SH-SY5Y (cell line): ENCODE measurements at regions not wholly inside any gene's neighbourhood (a gene's known extent, or its start where the extent isn't known, plus 50 kb on each side); places are given as distances from the start of the nearest gene placed in this dataset.

Experiments
- GATA2 ChIP-seq: IDR thresholded peaks from 2 replicates; pipeline ENCODE4 v1.6.1; 2011; ENCODE audit warnings: mild to moderate bottlenecking, low read depth, low read length
- GATA3 ChIP-seq: IDR thresholded peaks from 2 replicates; pipeline ENCODE4 v1.6.1; 2011; ENCODE audit warnings: low read depth, mild to moderate bottlenecking, low read length, moderate library complexity

GRCh38 chr10:57673446-57673960, 594.2 kb downstream of the IPMK start:
- TF ChIP-seq GATA2 (no peak), GATA3 (no peak)
